IMR-90 (cell line): ENCODE measurements at regions not wholly inside any gene's neighbourhood (a gene's known extent, or its start where the extent isn't known, plus 50 kb on each side); places are given as distances from the start of the nearest gene placed in this dataset.

Experiments used
- ATAC-seq: fragments of 200-7000 bp; cut with Tn5 transposase; 2 replicates; pipeline ENCODE4 v1.9.1; 2020; ENCODE audit warnings: low read depth, mild to moderate bottlenecking, moderate library complexity
- BruUV-seq: library from RNA; stranded (reverse); fragments of 400-500 nt; replicated peaks from 2 replicates; lab custom pipeline; 2021; lab: Mats Ljungman, UMichigan
- CTCF ChIA-PET: fragments of 300-600 bp; formaldehyde crosslinking; extraction: SDS; loops from one replicate; lab custom pipeline; 2021; ENCODE audit warnings: antibody characterized with exemption; lab: Yijun Ruan, JAX
- POLR2A ChIA-PET: fragments of 300-600 bp; sonication (Branson Sonifier 250); formaldehyde crosslinking; loops from one replicate; lab custom pipeline; 2022; ENCODE audit warnings: antibody characterized with exemption; ENCODE audit not compliant: unreplicated experiment; lab: Charles Lee
- DNase-seq: peaks from one replicate; pipeline ENCODE4 v3.0.0; 2013
- H2AFZ ChIP-seq: replicated peaks from 2 replicates; pipeline ENCODE3; 2013; ENCODE audit warnings: low read length, mild to moderate bottlenecking; ENCODE audit not compliant: poor library complexity
- H2AK5ac ChIP-seq: 2 replicates; pipeline ENCODE4 v1.6.1; 2013; ENCODE audit warnings: low read depth, low read length, inconsistent platforms
- H2AK9ac ChIP-seq: replicated peaks from 2 replicates; pipeline ENCODE3; 2013; ENCODE audit warnings: mild to moderate bottlenecking, low read depth, low read length, moderate library complexity; ENCODE audit not compliant: poor library complexity
- H2BK120ac ChIP-seq: 2 replicates; pipeline ENCODE4 v1.6.1; 2013; ENCODE audit warnings: low read depth, low read length, inconsistent platforms
- H2BK15ac ChIP-seq: 3 replicates; pipeline ENCODE4 v1.6.1; 2013; ENCODE audit warnings: low read depth, low read length, inconsistent platforms
- H2BK20ac ChIP-seq: 2 replicates; pipeline ENCODE4 v1.6.1; 2013; ENCODE audit warnings: low read depth, mild to moderate bottlenecking, inconsistent platforms, low read length, moderate library complexity
- H2BK5ac ChIP-seq: 2 replicates; pipeline ENCODE4 v1.6.1; 2013; ENCODE audit warnings: mild to moderate bottlenecking, low read depth, low read length, inconsistent platforms; ENCODE audit not compliant: poor library complexity, severe bottlenecking
- H3K14ac ChIP-seq: replicated peaks from 2 replicates; pipeline ENCODE4 v1.6.1; 2013; ENCODE audit warnings: low read depth, low read length, inconsistent platforms
- H3K18ac ChIP-seq: 2 replicates; pipeline ENCODE4 v1.6.1; 2013; ENCODE audit warnings: low read depth, low read length, control low read depth
- H3K23ac ChIP-seq: 2 replicates; pipeline ENCODE4 v1.6.1; 2013; ENCODE audit warnings: low read depth, low read length, inconsistent platforms
- H3K27ac ChIP-seq: 2 replicates; pipeline ENCODE4 v1.5.1; 2013; ENCODE audit warnings: mild to moderate bottlenecking, control low read depth, low read length; ENCODE audit not compliant: insufficient read depth
- H3K27me3 ChIP-seq: 2 replicates; pipeline ENCODE4 v1.6.1; 2013; ENCODE audit warnings: low read length; ENCODE audit not compliant: control insufficient read depth, insufficient read depth
- H3K36me3 ChIP-seq: 2 replicates; pipeline ENCODE4 v1.6.1; 2013; ENCODE audit warnings: low read length, mixed read lengths; ENCODE audit not compliant: control insufficient read depth, insufficient read depth
- H3K4ac ChIP-seq: 2 replicates; pipeline ENCODE4 v1.6.1; 2013; ENCODE audit warnings: low read depth, low read length, inconsistent platforms
- H3K4me1 ChIP-seq: 2 replicates; pipeline ENCODE4 v1.6.1; 2013; ENCODE audit warnings: low read length, mixed read lengths; ENCODE audit not compliant: control insufficient read depth, insufficient read depth
- H3K4me2 ChIP-seq: 2 replicates; pipeline ENCODE4 v1.6.1; 2013; ENCODE audit warnings: low read depth, mild to moderate bottlenecking, control low read depth, low read length, moderate library complexity
- H3K4me3 ChIP-seq: 2 replicates; pipeline ENCODE4 v1.5.1; 2013; ENCODE audit warnings: low read depth, mild to moderate bottlenecking, control low read depth, low read length, moderate library complexity; ENCODE audit not compliant: insufficient read depth
- H3K56ac ChIP-seq: 2 replicates; pipeline ENCODE4 v1.6.1; 2013; ENCODE audit warnings: low read length, inconsistent platforms; ENCODE audit not compliant: insufficient read depth; ENCODE audit errors: extremely low read depth
- H3K79me1 ChIP-seq, 2 experiments: 2 replicates each; pipeline ENCODE4 v1.6.1; 2013; ENCODE audit warnings: low read length in 2 of 2, inconsistent platforms in 1 of 2, low read depth in 1 of 2
- H3K9ac ChIP-seq: 2 replicates; pipeline ENCODE4 v1.6.1; 2013; ENCODE audit warnings: low read depth, low read length, control low read depth
- H3K9me1 ChIP-seq: 2 replicates; pipeline ENCODE4 v1.6.1; 2013; ENCODE audit warnings: low read length, inconsistent platforms; ENCODE audit not compliant: insufficient read depth
- H3K9me3 ChIP-seq: 2 replicates; pipeline ENCODE4 v1.6.1; 2013; ENCODE audit warnings: low read length; ENCODE audit not compliant: control insufficient read depth, insufficient read depth
- H4K20me1 ChIP-seq: 2 replicates; pipeline ENCODE4 v1.6.1; 2013; ENCODE audit warnings: low read length, inconsistent platforms; ENCODE audit not compliant: insufficient read depth
- H4K5ac ChIP-seq: 2 replicates; pipeline ENCODE4 v1.6.1; 2013; ENCODE audit warnings: mild to moderate bottlenecking, low read depth, low read length, control low read depth
- H4K8ac ChIP-seq, 2 experiments: 2 replicates each; pipeline ENCODE4 v1.6.1; 2013; ENCODE audit warnings: low read depth in 2 of 2, low read length in 2 of 2, control low read depth in 1 of 2, inconsistent platforms in 1 of 2
- H4K91ac ChIP-seq: 2 replicates; pipeline ENCODE4 v1.6.1; 2013; ENCODE audit warnings: low read depth, low read length, inconsistent platforms; ENCODE audit not compliant: insufficient read depth
- BHLHE40 ChIP-seq: fragments of 150-350 bp; IDR thresholded peaks from 2 replicates; pipeline ENCODE4 v1.6.1; 2016; ENCODE audit warnings: mild to moderate bottlenecking, low read depth, low read length
- ELK1 ChIP-seq: fragments of 150-350 bp; IDR thresholded peaks from 2 replicates; pipeline ENCODE4 v1.6.1; 2016; ENCODE audit warnings: low read depth, mild to moderate bottlenecking, low read length, moderate library complexity, borderline replicate concordance
- MAFK ChIP-seq: IDR thresholded peaks from 2 replicates; pipeline ENCODE4 v1.6.1; 2012; ENCODE audit warnings: low read depth, low read length, improper control_type of control experiment
- NFE2L2 ChIP-seq: fragments of 150-350 bp; IDR thresholded peaks from 2 replicates; pipeline ENCODE4 v1.6.1; 2016; ENCODE audit warnings: low read depth, mild to moderate bottlenecking, low read length
- POLR2A ChIP-seq: IDR thresholded peaks from 2 replicates; pipeline ENCODE4 v1.6.1; 2012; ENCODE audit warnings: mild to moderate bottlenecking, low read depth, low read length
- RFX5 ChIP-seq: IDR thresholded peaks from 2 replicates; pipeline ENCODE4 v1.8.0; 2012; ENCODE audit warnings: low read depth, mild to moderate bottlenecking, low read length, moderate library complexity
- WGBS, 2 experiments: methylation state at CpG; one replicate each; pipeline versions ENCODE4 v1.1.5 to v1.1.7; 2013; ENCODE audit warnings: missing lambda C conversion rate in 2 of 2; ENCODE audit not compliant: insufficient read length in 1 of 2; ENCODE audit errors: extremely low coverage in 2 of 2; 5-methylcytosine and 5-hydroxymethylcytosine counted together
- dilution Hi-C: fragments of 300-500 bp; cut with HindIII; formaldehyde crosslinking; loops from one replicate; pipeline ENCODE4 v1.14.3; 2018; ENCODE audit warnings: low sequenced_read_pairs; ENCODE audit not compliant: unreplicated experiment
- in situ Hi-C: fragments of 300-500 bp; cut with MboI; formaldehyde crosslinking; loops from 3 replicates; pipeline ENCODE4 v1.14.3; 2019; ENCODE audit warnings: low sequenced_read_pairs, inconsistent platforms, mixed read lengths
- intact Hi-C: fragments of 100-400 bp; cut with micrococcal nuclease; formaldehyde crosslinking; loops from 2 replicates; pipeline ENCODE4 v1.10.0; 2022

GRCh38 chr14:88128816-88129215 is 123.9 kb downstream of the GPR65 start:
- intact Hi-C loops: no loop called here
- no TSS peak for BruUV-seq
- Histone ChIP-seq H4K91ac (no peak overlapping the region), H4K20me1 (no peaks in the 10 kb centered on the region), H3K79me1 (no peaks in the 10 kb centered on the region), H3K4me1 (no peaks in the 10 kb centered on the region), H3K4me3 (no peak overlapping the region), H4K5ac (no peak overlapping the region), H3K9ac (no peak overlapping the region), H3K27ac (no peak overlapping the region), H2BK20ac (no peak overlapping the region), H3K56ac (no peak overlapping the region), H2BK15ac (no peak overlapping the region), H2AFZ (no peak overlapping the region), H3K18ac (no peak overlapping the region), H2AK5ac (no peak overlapping the region), H3K9me1 (no peaks in the 10 kb centered on the region), H3K23ac (no peak overlapping the region), H3K4ac (no peak overlapping the region), H2BK5ac (no peak overlapping the region), H4K8ac (no peak overlapping the region), H2AK9ac (no peak overlapping the region), H3K36me3 (no peaks in the 10 kb centered on the region), H3K4me2 (no peak overlapping the region), H2BK120ac (no peak overlapping the region), H3K14ac (no peak overlapping the region), H3K27me3 (no peaks in the 10 kb centered on the region), H3K9me3 (peaks cover 3% of the 10 kb centered on the region; the same call in 1 of the 2 replicates)
- CTCF ChIA-PET: no interaction called here
- ATAC-seq (no peak), DNase-seq (no peak)
- WGBS, 2 experiments: no CpG with 5 or more reads among the region's 1 CpG
- TF ChIP-seq POLR2A: no peak
- TF ChIP-seq RFX5: no peak
- no peak for TF ChIP-seq NFE2L2
- TF ChIP-seq MAFK: no peak
- TF ChIP-seq BHLHE40: no peak
- no peak for TF ChIP-seq ELK1
- dilution Hi-C loops: no loop called here
- POLR2A ChIA-PET: no interaction called here
- in situ Hi-C loops: no loop called here
